HL-60 (cell line): ENCODE measurements at regions not wholly inside any gene's neighbourhood (a gene's known extent, or its start where the extent isn't known, plus 50 kb on each side); places are given as distances from the start of the nearest gene placed in this dataset.

Experiments used
- DNase-seq, 2 experiments: peaks; one replicate each; pipeline ENCODE4 v3.0.0-alpha.2; 2010 to 2020; ENCODE audit warnings: low read depth in 1 of 2, low spot score in 1 of 2
- H3K27ac ChIP-seq: fragments of 250-450 bp; sonication (Bioruptor Pico); replicated peaks from 2 replicates; pipeline ENCODE4 v1.5.1; 2020; ENCODE audit warnings: mild to moderate bottlenecking, moderate library complexity
- H3K27me3 ChIP-seq: fragments of 250-450 bp; sonication (Bioruptor Pico); 2 replicates; pipeline ENCODE4 v1.5.1; 2021; ENCODE audit warnings: mild to moderate bottlenecking, moderate library complexity; ENCODE audit not compliant: insufficient read depth, poor library complexity, severe bottlenecking
- H3K4me3 ChIP-seq: replicated peaks from 2 replicates; pipeline ENCODE4 v1.5.1; 2011; ENCODE audit warnings: mild to moderate bottlenecking, control low read depth, low read length; ENCODE audit not compliant: insufficient read depth
- GABPA ChIP-seq: IDR thresholded peaks from 2 replicates; pipeline ENCODE4 v1.6.1; 2012; ENCODE audit warnings: low read depth
- POLR2AphosphoS5 ChIP-seq: IDR thresholded peaks from 2 replicates; pipeline ENCODE4 v1.6.1; 2012; ENCODE audit warnings: low read depth
- REST ChIP-seq: IDR thresholded peaks from 2 replicates; pipeline ENCODE4 v1.6.1; 2012; ENCODE audit warnings: low read depth; ENCODE audit not compliant: insufficient replicate concordance
- SPI1 ChIP-seq: IDR thresholded peaks from 2 replicates; pipeline ENCODE4 v1.6.1; 2012; ENCODE audit warnings: low read depth, mild to moderate bottlenecking, borderline replicate concordance
- TF ChIP-seq, protein P1 (sequence below): IDR thresholded peaks from one replicate; pipeline ENCODE4 v1.5.1; 2011; ENCODE audit warnings: low read length, control low read depth, inconsistent platforms; ENCODE audit not compliant: insufficient read depth

- Histone ChIP-seq H3K27me3 (no peaks in the 10 kb centered on the region), H3K4me3 (no peak overlapping the region), H3K27ac (no peak overlapping the region)
- no peak for TF ChIP-seq POLR2AphosphoS5
- TF ChIP-seq, protein P1, sequence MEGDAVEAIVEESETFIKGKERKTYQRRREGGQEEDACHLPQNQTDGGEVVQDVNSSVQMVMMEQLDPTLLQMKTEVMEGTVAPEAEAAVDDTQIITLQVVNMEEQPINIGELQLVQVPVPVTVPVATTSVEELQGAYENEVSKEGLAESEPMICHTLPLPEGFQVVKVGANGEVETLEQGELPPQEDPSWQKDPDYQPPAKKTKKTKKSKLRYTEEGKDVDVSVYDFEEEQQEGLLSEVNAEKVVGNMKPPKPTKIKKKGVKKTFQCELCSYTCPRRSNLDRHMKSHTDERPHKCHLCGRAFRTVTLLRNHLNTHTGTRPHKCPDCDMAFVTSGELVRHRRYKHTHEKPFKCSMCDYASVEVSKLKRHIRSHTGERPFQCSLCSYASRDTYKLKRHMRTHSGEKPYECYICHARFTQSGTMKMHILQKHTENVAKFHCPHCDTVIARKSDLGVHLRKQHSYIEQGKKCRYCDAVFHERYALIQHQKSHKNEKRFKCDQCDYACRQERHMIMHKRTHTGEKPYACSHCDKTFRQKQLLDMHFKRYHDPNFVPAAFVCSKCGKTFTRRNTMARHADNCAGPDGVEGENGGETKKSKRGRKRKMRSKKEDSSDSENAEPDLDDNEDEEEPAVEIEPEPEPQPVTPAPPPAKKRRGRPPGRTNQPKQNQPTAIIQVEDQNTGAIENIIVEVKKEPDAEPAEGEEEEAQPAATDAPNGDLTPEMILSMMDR = no peak
- no peak for TF ChIP-seq SPI1
- no peak for TF ChIP-seq REST
- no peak for TF ChIP-seq GABPA
- DNase-seq = no peak
Observed at GRCh38 chr13:22028831-22029230, 358.0 kb downstream of the FGF9 start.

GRCh38 chr13:22030321-22030720, 359.4 kb downstream of the FGF9 start:
- H3K27ac ChIP-seq = no peak overlapping the region
- no peak overlapping the region for H3K4me3 ChIP-seq
- DNase-seq = no peak
- no peaks in the 10 kb centered on the region for H3K27me3 ChIP-seq
- TF ChIP-seq SPI1 = no peak
- no peak for TF ChIP-seq GABPA
- TF ChIP-seq POLR2AphosphoS5 = no peak
- TF ChIP-seq, protein P1 = no peak
- no peak for TF ChIP-seq REST

- no peak for TF ChIP-seq SPI1
- TF ChIP-seq, protein P1 = no peak
- no peak for DNase-seq
Observed at GRCh38 chr13:22031702-22032286, 360.9 kb downstream of the FGF9 start.

GRCh38 chr13:22032905-22033304, 362.0 kb downstream of the FGF9 start:
- TF ChIP-seq GABPA = no peak
- TF ChIP-seq SPI1 = no peak
- TF ChIP-seq REST = no peak
- TF ChIP-seq POLR2AphosphoS5 = no peak
- TF ChIP-seq, protein P1 = no peak
- Histone ChIP-seq H3K27me3 (no peaks in the 10 kb centered on the region), H3K4me3 (no peak overlapping the region), H3K27ac (no peak overlapping the region)
- DNase-seq = no peak

More at GRCh38 chr13:22031702-22032286, 360.9 kb downstream of the FGF9 start:
- Histone ChIP-seq H3K27ac (no peak overlapping the region), H3K4me3 (no peak overlapping the region), H3K27me3 (no peaks in the 10 kb centered on the region)
